ENCODE measurements at regions not wholly inside any gene's neighbourhood (a gene's known extent, or its start where the extent isn't known, plus 50 kb on each side); places are given as distances from the start of the nearest gene placed in this dataset.

DNA sequence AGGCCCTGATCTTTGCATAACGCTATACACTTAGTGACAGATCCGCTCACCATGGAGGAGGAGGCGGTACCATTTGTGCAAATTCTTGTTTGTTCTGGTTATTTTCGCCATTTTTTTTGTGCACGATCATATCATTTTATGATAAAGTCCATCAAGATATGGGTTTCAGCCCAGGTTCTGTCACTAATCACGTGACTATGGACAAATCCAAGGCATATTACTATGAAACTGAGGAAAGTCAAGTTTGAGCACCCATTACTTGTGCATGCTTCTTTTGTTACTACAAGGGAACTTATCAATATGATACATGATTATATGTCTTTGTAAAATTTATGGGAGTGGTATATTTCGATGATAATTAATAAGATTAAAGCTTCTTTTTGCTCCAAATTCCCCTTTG is 829.5 kb downstream of the ROBO2 start:
- no peak for DNase-seq

DNA sequence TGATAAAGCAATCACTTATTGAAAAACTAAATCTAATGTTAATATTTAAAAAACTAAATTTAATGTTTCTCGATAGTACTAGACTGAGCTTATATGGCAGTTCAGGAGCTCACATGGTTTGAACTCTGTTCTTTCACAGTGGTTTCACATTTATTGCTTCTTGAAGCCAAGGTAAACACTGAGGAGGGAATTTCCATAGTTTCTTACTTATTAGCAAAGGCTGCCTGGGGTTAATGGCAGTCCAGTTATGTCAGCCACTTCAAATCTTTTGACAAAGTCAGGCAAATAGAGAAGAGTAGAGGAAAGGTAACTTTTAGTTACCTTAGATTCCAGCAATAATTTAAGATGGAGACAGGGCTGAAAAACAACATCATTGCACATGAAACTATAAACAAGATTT is 831.5 kb downstream of the ROBO2 start:
- DNase-seq, result no peak

DNA sequence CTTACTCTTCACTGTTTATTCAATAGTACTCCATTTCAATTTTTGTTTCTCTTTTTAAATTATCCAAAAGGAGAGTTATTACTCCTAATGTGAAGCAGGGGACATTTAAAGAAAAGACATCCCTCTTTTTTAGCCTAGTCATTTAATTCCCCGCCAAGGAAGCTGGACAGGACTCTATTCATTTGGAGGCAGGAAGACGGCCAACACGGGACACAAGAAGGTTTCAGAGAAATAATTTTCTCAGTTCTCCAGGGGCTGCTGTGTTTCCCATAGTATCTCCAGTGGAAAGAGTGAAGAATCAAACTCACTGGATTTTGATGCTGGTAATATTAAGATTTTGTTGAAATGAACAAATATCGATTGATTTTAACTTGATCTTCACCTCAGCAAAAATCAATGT is 833.7 kb downstream of the ROBO2 start:
- DNase-seq, result no peak

DNA sequence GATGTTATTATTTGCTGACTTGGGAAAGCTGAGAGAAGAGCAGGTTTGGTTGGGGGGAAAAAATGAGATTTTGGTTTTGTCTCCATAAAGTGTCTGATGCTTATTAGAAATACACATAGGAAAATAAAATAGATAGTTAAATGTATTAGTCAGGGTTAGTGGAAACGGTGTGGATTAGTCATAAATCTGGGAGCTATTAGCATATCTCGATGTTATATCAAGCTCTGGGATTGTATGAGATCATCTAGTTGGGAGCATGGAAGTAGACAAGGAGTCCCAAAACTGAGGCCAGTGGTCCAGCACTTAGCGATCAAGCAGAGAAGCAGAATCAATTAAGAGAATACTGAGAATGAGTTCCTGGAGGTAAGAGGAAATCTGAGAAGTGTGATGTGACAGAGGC is 845.5 kb downstream of the ROBO2 start:
- DNase-seq, result no peak

DNA sequence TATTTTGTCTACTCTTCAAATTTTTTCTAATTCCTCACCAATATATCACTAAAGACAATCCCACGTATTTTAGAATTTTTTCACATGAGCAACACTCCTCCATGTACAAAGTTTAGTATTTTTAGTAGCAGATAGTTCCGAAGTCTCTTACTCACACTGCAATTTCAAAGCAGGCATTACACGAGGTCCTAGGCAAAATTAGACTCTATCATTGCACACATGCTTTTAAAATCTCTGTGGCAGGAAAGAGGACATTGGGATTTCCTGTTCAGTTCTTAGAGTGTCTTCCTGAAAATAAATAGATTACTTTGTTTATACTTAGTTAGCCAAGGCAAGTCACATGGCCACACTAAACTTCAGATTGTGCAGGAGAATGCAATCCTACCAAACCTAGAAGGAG is 847.7 kb downstream of the ROBO2 start:
- DNase-seq, result no peak

DNA sequence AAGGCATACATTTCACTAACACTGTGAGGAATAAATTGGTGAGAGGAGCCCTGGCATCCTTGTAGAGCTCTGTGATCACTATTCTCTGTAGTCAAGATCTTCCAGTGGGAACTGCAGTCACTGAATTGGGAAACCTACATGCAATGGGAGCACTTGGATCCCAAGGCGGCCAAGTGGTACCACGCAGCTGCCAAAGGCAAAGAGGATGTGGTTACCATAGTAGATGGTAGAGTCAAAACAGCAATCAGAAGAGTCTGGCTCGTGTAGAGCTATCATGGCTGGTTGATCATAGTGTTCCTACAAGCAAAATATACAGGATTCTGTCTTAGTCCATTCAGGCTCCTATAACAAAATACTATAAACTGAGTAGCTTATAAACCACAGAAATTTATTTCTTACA is 849.7 kb downstream of the ROBO2 start:
- DNase-seq, result no peak

DNA sequence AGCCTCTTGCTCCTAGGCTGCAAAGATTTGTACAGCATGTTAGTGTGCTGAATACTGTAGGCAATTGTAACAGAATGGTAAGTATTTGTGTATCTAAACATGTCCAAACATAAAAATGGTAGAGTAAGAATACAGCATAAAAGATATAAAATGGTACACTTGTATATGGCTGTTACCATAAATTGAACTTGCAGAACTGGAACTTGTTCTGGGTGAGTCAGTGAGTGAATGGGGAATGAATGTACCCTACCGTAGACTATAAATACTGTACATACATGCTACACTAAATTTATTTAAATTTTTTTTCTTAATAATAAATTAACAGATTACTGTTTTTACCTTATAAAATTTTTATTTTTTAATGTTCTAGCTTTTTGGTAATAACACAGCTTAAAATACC is 858.7 kb downstream of the ROBO2 start:
- no peak for DNase-seq

DNA sequence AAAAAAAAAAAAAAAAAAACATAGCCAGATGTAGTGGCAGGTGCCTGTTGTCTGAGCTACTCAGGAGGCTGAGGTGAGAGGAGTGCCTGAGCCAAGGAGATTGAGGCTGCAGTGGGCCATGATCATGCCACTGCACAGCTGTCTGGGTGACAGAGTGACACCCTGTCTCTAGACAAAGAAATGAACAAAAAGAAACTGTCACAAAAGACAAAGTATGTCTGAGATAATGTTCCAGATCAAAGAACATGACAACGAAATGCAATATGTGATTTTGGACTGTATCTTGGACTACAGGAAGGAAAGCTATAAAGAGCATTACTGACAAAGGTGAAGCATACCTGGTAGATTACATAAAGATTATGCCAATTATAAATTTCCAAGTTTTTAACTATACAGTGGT is 862.8 kb downstream of the ROBO2 start:
- no peak for DNase-seq

DNA sequence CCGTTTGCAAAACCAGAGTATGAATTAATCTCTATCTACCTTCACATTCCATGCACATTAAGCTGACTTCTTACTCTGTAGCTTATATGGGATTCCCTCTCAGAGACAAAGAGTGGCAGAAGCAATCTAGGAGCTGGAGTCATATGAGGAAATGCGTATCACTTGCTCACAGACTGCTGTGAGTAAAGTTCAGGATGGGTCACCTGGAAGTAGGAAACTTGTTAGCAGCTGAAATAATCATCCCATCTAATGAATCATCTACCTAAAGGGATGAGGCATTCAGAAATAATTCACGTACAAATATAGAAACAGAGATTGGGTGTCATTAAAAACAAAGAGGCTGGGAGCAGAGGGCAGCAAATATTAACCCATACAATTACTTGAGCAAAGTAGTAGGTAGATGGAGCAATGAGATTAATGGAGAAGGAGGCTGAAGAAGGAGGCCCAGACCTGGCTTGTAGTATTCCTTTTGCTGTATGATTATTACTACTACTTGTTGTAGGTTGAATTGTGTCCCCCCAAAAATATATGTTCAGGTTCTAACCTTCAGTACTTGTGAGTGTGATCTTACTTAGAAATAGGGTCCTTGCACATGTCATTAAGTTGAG is 866.3 kb downstream of the ROBO2 start:
- no peak for DNase-seq

DNA sequence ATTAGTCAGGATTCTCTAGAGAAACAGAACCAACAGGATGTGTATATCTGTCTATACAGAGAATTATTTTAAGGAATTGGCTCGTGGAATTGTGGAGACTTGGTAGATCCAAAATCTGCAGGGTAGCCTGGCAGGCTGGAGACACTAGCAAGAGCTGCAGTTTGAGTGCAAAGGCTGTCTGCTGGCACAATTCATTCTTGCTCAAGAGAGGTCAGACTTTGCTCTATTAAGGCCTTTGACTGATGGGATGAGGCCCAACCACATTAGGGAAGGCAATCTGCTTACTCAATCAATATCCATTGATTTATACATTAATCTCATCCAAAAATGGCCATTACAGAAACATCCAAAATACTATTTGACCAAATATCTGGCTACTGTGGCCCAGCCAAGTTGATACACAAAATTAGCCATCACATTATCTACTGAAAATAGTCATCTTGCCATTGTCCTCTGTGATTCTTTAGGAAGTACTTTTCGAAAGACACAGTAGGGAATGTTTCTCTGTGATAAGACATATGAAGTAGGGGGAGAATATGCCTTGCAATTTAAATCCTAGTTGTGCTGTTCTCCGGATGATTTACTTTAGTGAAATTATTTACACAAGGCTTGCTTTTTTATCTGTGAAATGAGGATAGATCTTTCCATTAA is 873.8 kb downstream of the ROBO2 start:
- DNase-seq, result no peak

DNA sequence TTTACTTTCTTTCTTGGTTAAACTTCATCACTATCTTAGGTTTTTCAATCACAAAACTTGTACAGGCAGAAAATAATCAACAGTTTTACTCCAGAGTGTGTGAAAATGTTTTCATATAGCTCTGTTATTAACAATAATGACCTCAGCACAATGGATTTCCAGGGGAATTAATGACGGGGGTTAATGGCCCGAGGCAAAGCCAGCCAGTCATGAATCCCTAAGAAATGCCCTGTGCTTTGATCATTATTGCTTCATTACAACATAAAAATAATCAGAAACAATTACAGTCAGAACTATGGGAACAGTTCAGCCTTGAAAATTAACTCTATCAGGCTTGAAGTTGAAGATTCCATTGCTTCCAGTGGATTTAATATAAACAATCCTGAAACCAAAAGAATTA is 875.4 kb downstream of the ROBO2 start:
- no peak for DNase-seq

DNA sequence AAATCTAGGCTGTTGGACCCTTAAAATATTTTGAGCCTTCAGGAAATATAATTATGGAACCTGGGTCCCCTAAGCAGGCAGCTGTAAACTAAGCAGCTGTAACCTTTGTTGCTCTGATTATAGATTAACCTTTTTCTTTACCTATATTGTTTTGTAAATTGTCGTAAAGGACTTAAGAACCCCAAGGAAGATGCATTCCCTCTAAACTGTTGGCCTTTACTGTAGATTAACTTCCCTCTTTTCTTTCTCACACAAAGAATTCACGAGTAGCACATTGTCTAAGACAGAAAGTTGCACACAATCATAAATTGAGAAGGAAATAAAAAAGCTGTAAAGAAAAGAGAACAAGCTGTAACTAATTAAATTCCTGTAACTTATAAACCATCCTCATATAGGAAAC is 877.3 kb downstream of the ROBO2 start:
- DNase-seq, result no peak

DNA sequence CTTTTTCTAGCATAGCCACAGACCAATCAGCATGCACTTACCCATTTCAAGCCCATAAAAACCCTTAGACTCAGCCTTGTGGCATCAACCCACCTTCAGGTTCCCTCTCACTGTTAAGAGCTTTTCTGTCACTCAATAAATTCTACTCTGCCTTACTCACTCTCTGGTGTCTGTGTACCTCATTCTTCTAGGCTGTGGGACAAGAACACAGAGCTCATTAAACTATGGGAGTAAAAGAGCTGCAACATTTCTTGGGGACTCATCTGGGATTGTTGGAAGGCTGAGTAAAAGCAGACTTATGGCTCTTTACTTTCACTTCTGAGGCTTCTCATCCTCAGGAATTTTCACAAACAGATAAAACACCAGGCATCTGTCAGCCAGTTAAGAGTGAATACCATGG is 879.3 kb downstream of the ROBO2 start:
- DNase-seq, result no peak

DNA sequence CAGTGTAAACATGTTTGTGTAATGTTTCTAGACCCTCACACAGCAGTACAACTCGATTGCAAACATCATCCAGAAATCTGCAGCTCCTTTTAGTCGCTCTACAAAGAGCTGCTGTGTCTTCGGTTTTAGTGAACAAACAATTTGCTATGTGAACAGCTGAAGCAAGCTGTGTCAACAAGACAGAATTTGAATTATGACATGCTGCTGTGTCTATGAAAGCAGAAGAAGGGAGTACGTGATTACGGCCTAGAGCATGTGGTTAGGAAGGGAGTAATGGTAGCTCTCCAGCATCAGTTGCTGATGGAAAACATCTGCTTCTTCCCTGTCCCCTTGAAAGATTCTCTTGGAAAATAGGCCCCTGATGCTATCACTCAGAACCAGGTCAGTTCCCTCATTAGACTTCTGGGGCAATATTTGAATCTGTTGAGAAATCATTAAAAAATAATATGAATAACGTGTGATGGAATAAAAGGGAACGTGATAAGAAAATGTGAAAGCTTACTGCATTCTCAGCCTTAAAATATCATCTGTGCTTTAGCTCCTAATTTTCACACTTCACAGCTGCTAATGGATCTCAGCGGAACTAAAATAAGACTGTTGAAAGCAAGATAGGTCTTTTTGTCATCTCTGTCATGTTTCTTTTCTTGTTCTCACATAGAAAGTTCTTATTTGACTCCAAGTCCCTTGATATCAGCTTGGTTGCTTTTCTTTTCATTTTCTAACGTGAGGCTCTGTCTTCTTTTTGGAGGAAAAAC is 891.5 kb downstream of the ROBO2 start:
- DNase-seq, result no peak

DNA sequence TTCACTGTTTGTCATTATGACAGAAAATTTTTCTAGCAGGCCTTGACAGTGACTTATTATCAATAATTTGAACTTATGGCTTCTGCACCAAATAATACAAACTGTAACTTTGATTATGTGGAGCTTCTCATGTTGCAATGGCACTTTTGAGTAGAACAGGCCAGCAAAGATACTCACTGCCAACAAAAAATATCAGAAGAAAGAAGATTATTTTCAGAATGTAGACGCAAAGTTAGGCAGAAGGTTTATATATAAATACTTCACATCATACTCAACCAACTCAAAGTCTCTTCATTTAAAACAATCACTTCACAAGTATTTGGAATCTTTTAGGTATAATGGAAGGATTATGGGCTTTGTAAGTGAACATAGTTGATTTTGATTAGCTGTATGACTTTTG is 893.0 kb downstream of the ROBO2 start:
- no peak for DNase-seq

DNA sequence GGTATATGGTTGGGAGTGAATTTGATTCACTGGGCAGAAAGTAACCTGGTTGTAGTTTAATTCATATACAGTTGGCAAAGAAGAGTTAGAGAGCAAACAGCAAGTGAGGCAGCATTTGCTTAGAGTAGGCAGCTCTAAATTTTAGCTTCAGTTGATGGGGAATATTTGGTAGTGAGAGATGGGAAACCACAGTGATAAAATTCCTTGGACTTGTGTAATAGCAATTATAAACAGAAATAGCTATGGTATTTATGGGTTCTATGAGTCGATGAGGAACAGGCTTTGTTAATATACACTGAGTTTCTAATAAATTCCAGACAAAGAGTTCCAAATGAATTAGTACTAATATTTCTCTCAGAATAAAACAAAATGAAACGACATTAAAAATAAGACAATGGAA is 894.0 kb downstream of the ROBO2 start:
- DNase-seq, result no peak

DNA sequence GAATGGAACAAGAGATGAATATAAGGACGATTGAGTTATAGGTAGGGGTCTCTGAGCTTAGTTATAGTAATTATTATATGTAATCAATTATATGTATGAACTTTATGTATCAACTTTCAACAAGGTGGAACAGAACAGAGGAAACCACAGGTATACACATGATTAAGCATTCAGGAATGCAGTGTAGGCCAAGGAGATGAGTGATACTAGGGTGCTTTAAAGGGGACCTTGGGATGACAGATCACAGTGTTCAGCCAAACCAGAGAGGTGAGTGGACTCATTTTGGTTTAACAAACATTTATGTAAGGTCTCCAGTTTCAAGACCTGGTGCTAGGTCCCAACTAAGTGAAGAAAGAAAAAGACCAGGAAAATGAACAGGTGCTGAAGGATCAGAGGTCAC is 895.5 kb downstream of the ROBO2 start:
- no peak for DNase-seq

DNA sequence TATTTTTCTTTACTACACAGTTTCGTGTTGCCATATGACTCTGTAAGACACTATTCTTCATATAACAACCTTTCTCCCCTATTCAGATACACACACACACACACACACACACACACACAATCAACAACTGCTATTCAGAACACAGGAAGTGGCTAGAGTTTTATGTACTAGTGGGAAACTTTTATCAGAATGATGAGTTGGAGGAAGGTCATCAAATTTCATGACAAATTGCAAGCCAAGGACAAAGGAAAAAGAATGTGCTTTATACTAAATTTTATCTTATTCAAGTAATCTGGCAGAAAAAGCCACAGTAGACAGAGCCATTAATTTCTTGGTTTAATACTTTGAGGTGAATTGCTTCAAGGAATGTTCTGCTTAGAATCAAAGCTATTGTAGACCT is 899.8 kb downstream of the ROBO2 start:
- no peak for DNase-seq

DNA sequence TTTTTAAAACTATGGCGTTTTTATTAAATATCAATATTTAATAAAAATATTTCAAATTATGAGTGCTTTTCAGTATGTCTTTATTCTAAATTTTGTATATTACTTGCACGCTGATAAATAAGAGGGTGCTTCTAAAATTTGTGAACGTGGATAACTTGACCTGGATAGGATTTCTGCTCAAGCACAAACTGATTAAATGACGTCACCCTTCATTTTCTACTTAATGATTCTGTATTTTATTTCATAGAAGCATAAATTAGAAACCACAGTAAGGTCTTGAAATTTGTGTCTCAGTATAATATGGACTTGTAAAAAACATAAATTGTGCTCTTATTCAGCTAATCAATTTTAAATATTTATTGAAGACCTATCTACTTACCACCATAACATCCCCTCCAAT is 903.7 kb downstream of the ROBO2 start:
- DNase-seq, result no peak

DNA sequence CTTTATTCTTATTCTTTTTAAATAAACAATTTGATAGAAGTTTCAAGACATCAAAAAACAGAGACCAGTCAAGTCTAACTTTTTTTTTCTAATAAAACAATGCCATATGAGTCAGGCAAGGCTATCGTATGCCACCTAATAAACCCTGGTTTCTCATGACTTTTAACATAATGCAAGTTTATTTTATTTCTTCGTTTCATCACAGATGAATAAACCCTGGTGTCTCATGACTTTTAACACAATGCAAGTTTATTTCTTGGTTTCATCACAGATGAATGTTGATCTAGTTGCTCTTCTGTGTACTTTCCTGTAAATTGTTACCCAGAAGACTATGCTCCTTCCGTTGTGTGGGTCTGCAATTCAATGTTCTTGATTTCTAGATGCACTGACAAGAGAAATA is 905.4 kb downstream of the ROBO2 start:
- DNase-seq, result no peak

DNA sequence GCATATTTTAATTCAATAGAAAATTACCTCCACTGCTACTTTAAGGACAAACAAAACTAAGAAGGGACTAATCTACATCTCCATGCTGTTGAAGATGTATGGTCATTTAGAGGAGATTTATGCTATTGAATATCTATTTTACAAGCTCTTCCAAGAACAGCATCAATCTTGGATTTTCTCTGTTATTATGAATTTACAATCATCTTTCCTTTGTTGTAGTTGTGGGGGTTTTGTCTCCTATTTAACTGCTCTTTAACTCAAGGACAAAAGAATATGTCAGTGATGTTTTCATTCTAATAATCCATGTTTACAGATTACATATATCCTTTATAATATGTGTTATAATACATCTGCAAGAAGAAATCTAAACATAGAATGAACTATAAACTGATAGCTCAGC is 907.8 kb downstream of the ROBO2 start:
- DNase-seq, result no peak

DNA sequence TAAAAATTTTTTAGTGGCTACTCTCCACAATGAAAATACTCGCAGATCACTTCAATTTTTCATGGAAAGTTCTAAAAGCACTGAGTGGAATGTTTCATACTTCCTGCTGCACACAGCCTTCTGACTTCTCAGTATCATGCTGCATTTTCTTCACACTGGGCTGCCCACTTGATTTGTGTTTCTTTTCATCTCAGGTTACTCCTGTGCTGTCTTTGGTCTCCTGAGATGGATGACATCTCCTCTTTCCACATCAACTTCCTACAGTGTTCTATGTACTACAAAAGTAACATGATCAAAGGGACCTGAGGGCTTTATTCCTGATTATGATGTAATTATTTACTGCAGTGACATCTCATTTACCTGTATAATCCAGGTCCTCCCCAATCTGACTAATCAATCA is 927.7 kb downstream of the ROBO2 start:
- no peak for DNase-seq

DNA sequence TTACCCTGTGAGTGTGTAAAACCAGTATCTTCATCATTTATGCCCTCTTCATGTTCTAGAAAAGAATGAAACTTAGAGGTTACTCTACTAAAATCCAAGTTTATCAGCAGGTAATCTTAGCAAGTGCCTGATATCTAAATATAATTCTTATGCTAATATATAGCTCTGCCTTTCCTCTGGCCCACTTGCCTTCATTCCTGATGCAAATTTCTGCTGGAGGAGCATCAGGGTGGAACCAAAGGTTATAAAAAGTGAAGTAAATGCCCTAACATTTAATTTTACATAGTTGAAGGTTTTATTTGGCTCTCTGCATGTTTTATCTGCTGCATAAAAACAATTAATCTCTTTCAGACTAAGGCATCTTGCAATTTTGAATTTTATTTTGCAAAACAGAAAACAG is 936.2 kb downstream of the ROBO2 start:
- DNase-seq, result no peak

DNA sequence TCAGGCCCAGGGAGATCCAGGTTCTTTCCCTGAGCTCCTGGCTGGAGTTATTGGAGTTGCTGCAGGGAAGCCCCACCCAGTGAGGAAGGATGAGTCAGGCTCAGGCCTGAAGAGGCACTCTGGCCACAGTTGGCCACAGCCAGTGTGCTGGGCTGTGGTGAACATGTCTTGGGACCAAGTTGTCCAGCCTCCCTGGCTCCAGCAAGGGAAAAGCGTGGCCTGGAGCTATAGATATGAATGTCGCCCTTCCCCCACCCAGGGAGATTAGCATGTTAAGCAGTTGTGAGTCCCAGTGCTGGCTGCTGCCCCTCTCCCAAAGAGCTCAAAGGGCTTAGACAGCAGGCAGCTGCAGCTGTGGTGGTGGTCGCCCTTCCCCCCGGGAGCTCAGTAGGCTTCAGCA is 963.2 kb downstream of the ROBO2 start:
- no peak for DNase-seq

DNA sequence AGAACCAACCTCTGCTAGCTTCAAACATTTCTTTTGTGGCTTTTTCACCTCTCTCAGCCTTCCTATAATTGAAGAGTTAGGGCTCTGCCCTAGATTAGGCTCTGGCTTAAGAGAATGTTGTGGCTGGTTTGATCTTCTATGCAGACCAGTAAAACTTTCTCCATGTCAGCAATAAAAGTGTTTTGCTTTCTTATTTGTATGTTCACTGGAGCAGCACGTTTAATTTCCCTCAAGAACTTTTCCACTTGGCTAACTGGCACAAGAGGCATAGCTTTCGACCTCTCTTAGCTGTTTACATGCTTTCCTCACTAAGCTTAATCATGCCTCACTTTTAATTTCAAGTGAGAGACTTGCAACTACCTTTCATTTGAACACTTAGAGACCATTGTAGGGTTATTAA is 964.7 kb downstream of the ROBO2 start:
- DNase-seq, result no peak

All from NCI-H2029 treated with DMSO at 0.1 percent for 48 hours (cell line).